Left colon (tissue), 2 donors: ENCODE measurements at regions not wholly inside any gene's neighbourhood (a gene's known extent, or its start where the extent isn't known, plus 50 kb on each side); places are given as distances from the start of the nearest gene placed in this dataset.
"Not testable (repeated sequence)": the region's sequence is repeated elsewhere in the genome, so short reads cannot be mapped to it uniquely, and the experiment has no call there.

Experiments
- ATAC-seq: fragments of 200-7000 bp; cut with Tn5 transposase; one replicate; pipeline ENCODE4 v1.9.1; 2020; ENCODE audit warnings: mild to moderate bottlenecking, moderate library complexity
- DNase-seq, 2 donors: peaks; one replicate each; pipeline ENCODE4 v3.0.0-alpha.2; 2020
- intact Hi-C, 2 donors: fragments of 100-400 bp; cut with DNase I in 1 of 2; cut with micrococcal nuclease in 1 of 2; formaldehyde crosslinking; loops; one replicate each; pipeline versions ENCODE4 v1.11.2 to v1.14.0; 2022; cut with DNase I, micrococcal nuclease
- donor health status: DM: no; HTN: no; CAD: no.
- donor health status: DM: yes; HTN: yes; CAD: no.

DNA sequence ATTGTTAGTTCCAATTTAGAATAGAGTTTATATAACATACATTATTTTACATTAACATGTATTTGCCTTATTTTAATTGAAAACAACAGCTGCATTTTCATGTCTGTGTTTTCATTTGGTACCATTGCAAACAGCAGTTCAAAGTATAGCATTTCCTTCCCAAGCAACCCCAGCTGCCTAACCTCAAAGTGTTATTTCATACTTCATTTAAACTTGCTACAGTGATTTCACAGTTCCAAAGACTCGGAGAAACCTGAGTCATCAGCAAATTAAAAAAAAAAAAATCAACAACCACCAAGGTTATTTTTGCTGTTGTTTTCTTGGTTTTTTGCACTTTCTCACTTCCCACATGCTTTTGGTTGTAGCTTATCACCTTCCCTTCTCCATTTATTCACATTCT is 236.5 kb upstream of the SPHKAP start:
- DNase-seq, result no peak
- intact Hi-C loops, result no loop called here

DNA sequence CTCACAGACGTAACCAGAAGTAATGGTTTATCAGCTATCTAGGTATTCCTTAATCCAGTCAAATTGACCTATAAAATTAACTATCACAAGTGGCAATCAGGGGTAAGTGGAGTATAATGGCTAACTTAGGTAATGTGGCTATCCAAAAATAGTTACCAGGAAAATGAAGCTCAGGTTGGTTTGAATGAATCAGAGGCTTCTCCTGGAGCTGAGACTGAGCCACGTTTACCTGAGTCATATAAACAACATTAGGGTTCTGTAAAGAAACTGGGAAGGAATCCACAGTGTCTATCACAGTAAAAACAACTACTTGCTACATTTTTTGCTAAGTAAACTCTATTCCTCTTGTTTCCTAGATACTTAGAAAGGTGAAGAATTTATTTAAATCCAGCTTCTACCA is 236.0 kb upstream of the SPHKAP start:
- DNase-seq, result no peak
- intact Hi-C loops, result no loop called here
- ATAC-seq, result no peak

More for the DNA sequence above, 236.5 kb upstream of the SPHKAP start:
- no peak for ATAC-seq

DNA sequence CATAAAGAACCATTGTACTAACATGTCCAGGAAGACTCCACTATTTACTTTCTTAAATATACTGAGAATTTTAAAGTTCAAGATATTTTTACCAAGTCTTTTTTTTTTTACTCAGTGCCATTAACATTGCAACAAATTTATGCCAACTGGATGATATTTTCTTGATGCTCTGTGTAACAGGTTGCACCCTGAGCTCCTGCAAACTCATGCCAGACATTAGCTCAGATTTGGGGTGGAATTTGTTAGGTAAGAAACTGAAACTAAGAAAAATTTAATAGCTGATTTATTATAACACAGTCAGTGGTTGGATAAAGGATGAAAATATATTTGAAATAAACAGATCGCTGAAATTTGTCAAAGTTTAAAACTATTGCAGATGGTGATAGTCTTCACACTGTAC is 228.6 kb upstream of the SPHKAP start:
- intact Hi-C loops, result no loop called here
- no peak for ATAC-seq

DNA sequence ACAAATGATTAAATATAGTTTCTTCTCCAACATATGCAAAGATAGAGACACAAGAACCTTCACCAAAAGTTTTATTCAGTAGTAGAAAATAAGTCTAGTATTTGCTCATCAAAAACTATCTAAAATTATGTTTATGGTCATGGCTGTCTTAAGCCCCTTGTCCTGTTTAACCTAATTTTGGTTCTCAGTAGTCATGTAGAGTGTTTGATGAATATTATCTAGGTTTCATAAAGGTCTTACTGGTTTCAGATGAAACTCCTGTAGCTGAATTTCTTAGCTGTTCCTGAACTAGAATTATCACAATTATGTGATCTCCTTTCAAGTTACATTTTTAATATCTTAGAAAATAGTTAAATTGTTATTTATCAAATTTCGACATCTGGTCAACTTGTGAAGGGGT is 228.0 kb upstream of the SPHKAP start:
- ATAC-seq (no peak), DNase-seq (no peak)

More for the DNA sequence above, 228.6 kb upstream of the SPHKAP start:
- no peak for DNase-seq

DNA sequence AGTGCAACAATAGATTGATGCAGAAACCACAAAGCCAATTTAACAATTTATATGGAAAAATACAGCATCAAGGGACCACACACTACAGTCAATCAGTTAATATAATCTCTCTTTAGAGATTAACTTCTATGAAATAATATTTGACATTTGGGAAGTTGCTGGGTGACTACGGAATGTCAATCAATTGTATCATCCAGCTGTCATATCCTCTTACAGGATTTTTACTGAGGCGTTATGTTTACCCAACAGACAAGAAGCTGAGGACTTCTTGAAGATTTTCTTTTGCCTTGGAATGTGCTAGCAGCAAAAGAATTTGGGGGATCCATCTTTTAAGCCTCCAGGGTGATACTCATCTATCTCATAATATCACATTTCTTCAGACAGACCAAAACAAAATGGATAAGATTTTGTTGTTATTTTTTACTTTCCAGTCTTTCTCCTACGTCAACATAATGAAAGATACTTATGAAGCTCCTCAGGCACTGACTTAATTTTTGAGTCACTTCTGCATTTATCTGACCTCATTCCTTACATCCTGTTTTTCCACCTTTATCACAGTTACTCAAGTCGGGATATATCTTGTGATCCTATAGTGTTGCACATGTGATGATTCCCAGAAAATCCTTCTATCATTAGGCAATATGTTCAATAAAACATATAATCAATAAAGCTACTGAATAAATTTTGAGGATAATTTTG is 227.2 kb upstream of the SPHKAP start:
- no peak for DNase-seq
- intact Hi-C loops, result no loop called here
- no peak for ATAC-seq

More for the DNA sequence above, 228.0 kb upstream of the SPHKAP start:
- intact Hi-C loops, result no loop called here

DNA sequence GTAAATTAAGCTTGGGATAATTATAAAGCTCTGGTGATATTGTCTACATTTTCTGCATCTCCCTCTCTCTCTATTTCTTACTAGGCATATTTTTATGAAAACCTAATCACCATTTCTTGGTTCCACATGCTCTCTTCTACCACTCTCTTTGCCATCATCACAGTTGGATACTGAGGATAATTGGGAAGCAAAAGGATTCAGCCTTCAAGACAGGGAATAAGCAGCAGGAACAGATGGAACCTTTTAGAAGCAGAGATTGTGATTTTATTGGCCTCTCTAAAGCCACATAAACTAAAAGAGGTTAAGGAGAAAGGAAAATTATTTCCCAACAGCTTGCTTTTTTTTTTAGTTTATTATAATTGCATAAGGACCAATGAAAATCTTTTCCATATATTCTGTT is 226.3 kb upstream of the SPHKAP start:
- intact Hi-C loops, result no loop called here
- DNase-seq (no peak), ATAC-seq (no peak)

DNA sequence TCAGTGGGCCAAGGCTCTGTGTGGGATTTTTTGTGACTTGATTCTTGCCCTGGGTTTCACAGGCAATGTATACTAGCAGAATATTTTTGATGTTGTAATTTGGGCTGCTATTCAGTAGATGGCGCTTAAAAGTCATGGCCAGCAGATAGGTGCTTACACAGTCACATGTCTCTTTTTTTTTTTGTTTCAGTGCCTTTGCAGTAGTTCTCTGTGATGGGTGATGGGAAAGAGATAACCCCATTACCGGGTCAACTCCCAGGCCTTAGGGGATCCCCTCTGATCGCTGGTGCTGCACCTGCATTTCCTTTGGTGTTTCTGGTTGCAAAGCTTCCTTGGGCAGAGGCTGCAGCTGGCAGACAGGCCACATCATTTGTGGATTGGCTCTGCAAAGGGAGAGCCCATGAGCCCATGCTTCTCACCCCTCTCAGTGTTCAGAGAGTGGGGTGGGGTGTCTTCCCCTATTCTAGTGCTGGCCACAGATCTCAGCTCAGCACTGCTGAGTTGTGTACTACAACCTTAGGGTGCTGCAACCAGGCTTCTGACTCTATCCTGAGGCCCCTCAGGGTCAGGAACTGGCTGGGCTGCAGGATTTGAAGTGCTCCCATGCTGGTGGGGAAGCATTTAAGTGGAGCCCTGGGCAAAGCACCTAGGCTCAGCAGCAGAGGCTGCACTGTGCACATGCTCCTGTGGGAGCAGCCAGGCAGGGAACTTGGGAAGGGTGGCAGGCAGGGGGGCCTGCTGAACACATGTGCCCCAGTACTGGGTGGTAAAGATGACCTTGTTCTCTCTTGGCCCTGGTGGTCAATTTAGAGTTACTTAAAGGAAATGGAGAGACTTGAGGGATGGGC is 219.8 kb upstream of the SPHKAP start:
- DNase-seq (no peak), ATAC-seq (no peak)
- intact Hi-C loops, result no loop called here

DNA sequence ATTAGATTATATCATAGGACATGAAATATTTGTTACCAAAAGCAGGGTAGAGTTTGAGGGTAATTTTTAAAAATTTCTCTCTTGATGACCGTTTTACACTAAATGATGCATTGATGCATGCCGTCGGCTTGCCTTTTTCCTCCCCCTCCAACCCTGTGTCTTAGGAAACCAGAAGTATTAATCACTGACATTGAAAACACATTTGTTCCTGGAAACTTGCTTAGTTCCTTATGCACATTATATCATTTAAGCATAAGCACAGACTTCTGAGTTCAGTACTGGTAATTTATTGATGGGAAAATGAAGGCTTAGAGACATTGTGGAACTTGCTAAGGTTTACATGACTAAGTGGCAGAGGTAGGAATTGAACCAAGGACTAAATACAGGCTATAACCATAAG is 206.3 kb upstream of the SPHKAP start:
- intact Hi-C loops, result no loop called here
- no peak for DNase-seq
- no peak for ATAC-seq

DNA sequence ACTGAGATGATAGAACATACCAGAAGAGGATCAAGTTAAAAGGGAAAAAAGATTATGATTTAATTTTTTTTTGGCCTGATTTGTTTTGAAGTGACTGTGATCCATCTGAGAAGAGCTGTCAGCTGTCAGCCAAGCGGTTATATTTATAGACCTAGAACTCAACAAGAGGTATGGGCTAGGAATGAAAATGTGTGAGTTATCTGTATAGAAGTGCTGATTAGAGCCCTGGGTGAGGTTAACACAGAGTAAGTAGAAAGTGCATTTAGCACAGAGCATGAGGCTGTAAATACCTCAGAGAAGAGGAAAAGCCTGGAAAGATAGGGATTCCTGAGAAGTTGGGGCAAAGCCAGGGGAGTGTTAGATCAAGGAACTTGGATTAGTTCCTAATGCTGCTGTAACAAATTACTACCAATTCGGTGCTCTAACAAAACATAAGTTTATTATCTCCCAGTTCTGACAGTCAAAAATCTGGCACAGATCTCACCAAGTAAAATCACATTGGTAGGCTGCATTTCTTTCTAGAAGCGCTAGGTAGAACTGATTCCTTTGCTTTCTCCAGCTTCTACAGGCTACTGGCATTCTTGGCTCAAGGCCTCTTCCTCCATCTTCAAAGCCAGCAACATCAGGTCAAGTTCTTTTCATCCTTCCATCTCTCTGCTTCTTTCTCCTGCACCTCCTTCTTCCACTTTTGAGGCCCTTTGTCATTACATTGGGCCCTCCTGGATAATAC is 197.4 kb upstream of the SPHKAP start:
- ATAC-seq, result no peak
- DNase-seq, result no peak
- intact Hi-C loops, result no loop called here

DNA sequence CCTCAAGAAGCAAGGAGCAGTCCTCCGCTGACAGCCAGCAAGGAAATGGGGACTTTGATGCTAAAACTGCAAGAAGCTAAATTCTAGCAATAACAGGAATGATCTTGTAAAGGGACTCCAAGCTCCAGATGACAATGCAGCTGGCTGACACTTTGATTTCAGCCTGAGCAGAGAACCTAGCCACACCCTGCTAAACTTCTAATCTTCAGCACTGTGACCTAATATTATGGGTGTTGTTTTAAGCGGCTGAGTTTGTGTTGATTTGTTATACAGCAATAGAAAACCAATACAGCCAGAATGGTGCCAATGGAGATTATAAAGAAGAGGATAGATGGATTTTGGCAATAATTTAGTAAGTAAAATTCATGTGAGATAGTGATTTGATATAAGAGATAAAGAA is 196.7 kb upstream of the SPHKAP start:
- intact Hi-C loops, result no loop called here
- no peak for DNase-seq
- no peak for ATAC-seq

DNA sequence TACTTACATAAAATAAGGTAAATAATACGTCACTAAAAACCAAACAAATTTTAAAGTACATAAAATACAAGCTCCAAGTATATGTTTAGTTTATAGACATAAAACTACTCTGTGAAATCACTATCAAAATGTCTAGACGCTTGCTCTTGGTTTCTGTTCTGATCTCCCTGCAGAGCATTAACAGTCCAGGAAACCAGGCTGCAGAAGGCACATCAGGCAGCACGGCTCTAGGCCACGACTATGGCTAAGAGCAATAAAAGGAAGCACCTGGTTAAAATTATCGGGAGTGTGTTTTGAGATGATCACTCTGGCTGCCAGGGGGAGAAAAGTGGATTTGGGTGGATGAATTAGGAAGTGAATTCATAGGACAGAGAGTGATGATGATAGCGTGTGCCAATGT is 196.0 kb upstream of the SPHKAP start:
- intact Hi-C loops, result no loop called here
- no peak for DNase-seq
- ATAC-seq, result no peak

DNA sequence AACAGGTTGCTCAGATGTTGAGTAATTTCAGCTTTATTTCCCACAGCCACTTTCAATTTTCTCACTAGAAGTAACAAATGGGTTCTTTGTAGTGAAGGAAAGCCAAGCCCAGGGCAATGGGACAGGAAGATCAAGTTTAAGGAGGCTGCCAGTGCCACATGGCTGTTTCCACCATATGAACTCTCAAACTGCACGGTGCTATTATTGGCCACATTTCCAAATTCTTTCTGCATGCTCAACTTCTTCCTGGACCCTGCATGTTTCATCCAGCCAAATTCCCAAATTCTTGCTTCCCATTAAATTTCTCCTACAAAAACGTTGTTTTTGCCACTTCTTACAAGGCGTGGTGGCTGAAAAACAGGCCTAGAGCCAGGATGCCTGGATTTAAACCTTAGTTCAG is 193.3 kb upstream of the SPHKAP start:
- DNase-seq (no peak), ATAC-seq (no peak)
- intact Hi-C loops, result no loop called here

DNA sequence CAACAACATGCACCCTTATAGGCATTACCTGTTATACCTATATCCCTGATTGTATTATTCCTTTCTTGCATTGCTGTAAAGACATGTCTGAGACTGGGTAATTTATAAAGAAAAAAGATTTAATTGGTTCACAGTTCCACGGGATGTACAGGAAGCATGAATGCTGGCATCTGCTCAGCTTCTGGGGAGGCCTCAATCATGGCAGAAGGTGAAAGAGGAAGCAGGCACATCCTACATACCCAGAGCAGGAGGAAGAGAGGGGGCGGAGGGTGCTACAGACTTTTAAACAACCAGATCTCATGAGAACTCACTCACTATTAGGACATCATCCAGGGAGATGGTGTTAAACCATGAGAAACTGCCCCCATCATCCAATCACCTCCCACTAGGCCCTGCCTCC is 191.7 kb upstream of the SPHKAP start:
- intact Hi-C loops, result no loop called here
- DNase-seq, result no peak
- no peak for ATAC-seq

DNA sequence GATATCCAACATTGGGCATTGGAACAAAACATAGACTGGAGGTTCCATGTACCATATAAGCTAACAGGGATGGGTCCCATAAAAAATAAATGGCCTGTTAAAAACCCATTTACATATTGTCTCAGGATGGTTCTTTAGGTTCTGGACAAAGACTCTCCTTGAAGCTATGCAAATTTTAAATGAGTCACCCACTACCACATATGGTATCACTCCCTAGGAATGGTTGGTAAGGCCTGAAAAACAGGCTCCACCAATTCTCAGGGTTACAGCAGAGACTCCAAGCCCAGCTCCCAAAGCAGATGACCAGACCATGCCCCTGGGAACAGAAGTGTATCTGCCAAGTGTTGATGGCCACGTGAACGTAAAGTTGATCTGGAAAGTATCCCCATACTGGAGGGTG is 190.7 kb upstream of the SPHKAP start:
- ATAC-seq, result no peak
- DNase-seq, result no peak
- intact Hi-C loops, result no loop called here

DNA sequence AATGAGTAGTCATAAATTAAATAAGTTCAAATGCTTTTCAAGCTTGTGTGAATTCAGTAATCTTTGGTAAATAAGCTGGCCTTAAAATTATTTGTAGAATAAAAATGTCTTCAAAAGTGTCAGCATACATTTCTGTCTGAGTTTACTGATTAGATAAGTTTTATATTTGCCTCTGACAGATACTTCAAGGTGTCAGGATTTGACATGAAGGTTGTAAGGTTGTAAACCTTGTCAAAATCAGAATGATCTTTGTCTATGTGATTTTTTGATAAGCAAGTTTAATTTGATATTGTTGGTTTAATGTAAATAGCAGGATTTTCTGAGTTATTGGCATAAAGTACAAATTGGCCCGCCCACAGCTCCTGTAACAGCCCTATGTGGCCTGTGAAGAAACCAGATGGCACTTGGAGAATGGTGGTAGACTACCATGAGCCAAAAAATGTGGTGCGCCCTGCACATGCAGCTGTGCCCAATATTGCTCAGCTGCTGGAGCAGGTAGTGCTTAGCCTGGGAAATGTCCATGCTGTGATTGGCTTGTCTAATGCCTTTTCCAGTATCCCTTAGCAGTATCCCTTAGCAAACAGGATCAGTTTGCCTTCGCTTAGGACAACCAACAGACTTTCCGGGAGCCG is 188.0 kb upstream of the SPHKAP start:
- DNase-seq, result no peak
- ATAC-seq, result no peak

DNA sequence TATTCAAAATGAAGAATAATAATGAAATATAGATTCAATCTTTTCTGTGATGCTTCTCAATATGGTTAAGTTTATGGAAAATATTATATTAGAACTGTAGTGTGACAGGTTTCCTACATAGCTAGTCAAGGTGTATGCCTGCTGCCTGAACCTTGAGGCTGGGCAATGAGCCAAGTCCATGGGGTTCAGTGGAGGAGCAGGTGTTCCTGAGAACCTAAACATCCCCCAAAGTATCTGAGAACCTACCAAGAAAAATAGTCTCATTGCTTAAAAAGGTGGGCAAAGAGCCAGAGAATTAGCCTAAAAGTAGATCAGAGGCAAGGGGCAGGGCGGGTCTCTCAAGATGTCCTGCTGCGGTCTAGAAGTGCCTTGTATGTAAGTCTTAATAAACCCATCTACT is 185.9 kb upstream of the SPHKAP start:
- no peak for DNase-seq
- ATAC-seq, result no peak
- intact Hi-C loops, result no loop called here

More for the DNA sequence above, 188.0 kb upstream of the SPHKAP start:
- intact Hi-C loops, result no loop called here

DNA sequence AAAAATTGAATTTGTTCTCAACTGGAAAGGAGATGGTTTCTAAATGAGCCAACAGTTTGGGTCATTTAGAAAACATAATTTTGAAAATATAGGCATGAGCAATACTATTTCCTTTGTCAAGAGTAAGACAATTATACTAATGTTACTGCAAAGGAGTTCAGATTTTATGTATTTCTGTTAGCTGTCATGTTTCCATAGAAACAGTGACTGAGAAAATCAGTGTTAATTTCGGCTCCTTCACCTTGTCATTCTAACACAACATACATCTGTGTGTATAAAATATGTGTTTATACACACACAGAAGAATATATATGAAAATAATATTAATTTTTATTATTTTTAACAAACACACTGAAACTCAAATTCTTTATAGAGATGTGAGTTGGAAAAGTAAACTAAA is 178.0 kb upstream of the SPHKAP start:
- DNase-seq (no peak), ATAC-seq (no peak)
- intact Hi-C loops, result no loop called here

DNA sequence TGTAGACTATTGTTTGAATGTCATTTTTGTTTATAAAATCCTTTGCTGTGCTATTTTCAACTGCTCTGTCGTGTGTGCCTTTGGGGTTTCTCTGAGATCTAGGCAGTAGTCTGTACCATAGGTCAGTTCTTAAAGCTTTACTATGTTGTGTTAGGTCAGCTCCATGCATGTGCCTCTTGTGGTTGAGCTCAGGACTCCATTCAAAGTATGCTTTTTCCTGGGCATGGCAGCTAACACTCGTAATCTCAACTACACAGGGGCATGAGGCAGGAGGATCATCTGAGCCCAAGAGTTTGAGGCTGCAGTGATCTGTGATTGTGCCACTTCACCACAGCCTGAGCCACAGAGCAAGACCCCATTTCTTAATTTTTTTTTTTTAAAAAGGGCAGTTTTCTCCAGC is 174.4 kb upstream of the SPHKAP start:
- intact Hi-C loops, result no loop called here
- DNase-seq (no peak), ATAC-seq (no peak)

DNA sequence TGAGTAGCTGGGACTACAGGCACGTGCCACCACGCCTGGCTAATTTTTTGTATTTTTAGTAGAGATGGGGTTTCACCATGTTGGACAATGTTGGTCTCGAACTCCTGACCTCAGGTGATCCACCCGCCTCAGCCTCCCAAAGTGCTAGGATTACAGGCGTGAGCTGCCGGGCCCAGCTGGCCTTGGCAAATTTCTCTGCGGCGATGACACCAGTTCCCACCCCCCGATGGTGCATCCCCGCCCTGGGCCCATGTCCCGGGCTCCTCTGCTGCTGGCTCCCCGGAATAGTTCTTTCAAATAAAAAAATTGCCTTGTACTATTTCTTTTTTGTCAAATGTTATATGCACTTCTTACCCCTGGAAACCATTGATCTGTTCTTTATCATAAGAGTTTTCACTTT is 171.5 kb upstream of the SPHKAP start:
- DNase-seq, intact Hi-C loops, ATAC-seq: not testable (repeated sequence)
